ENCODE measurements at regions not wholly inside any gene's neighbourhood (a gene's known extent, or its start where the extent isn't known, plus 50 kb on each side); places are given as distances from the start of the nearest gene placed in this dataset.
"Not testable (repeated sequence)": the region's sequence is repeated elsewhere in the genome, so short reads cannot be mapped to it uniquely, and the experiment has no call there.

GRCh38 chr12:13336216-13336615, 139.7 kb downstream of the EMP1 start:
- no peak for TF ChIP-seq CTCF (IDR thresholded peaks at IDR 0.05)
- Histone ChIP-seq H3K27ac (no peak overlapping the region), H3K36me3 (no peaks in the 10 kb centered on the region), H3K9me3 (peaks cover 0 to 9% of the 10 kb centered on the region in 2 donors), H3K27me3 (no peaks in the 10 kb centered on the region), H3K4me3 (no peak overlapping the region), H3K4me1 (no peaks in the 10 kb centered on the region)
- DNase-seq (ENCODE audit: low spot score): no peak

- no peak for TF ChIP-seq CTCF (IDR thresholded peaks at IDR 0.05)
- H3K4me3 ChIP-seq: no peak overlapping the region
- no peaks in the 10 kb centered on the region for H3K27me3 ChIP-seq
- peaks cover 0 to 9% of the 10 kb centered on the region in 2 donors for H3K9me3 ChIP-seq
- H3K4me1 ChIP-seq: no peaks in the 10 kb centered on the region
- no peak for DNase-seq (ENCODE audit: low spot score)
- no peak overlapping the region for H3K27ac ChIP-seq
- no peaks in the 10 kb centered on the region for H3K36me3 ChIP-seq
Observed at GRCh38 chr12:13328535-13328934, 132.0 kb downstream of the EMP1 start.

GRCh38 chr12:13326076-13326475, 129.6 kb downstream of the EMP1 start:
- Histone ChIP-seq H3K36me3 (no peaks in the 10 kb centered on the region), H3K4me3 (no peak overlapping the region)

GRCh38 chr12:13325037-13325436, 128.5 kb downstream of the EMP1 start:
- not testable (repeated sequence) for H3K9me3 ChIP-seq

More at GRCh38 chr12:13326076-13326475, 129.6 kb downstream of the EMP1 start:
- Histone ChIP-seq H3K9me3 (no peaks in the 10 kb centered on the region), H3K4me1 (no peaks in the 10 kb centered on the region), H3K27me3 (no peaks in the 10 kb centered on the region), H3K27ac (no peak overlapping the region)
- no peak for TF ChIP-seq CTCF (IDR thresholded peaks at IDR 0.05)
- DNase-seq (ENCODE audit: low spot score): no peak

GRCh38 chr12:13318231-13319015, 121.9 kb downstream of the EMP1 start:
- DNase-seq (ENCODE audit: low spot score): no peak
- Histone ChIP-seq H3K27ac (no peak overlapping the region), H3K36me3 (no peaks in the 10 kb centered on the region), H3K4me3 (no peak overlapping the region), H3K4me1 (no peaks in the 10 kb centered on the region), H3K9me3 (peaks cover 0 to 10% of the 10 kb centered on the region in 2 donors), H3K27me3 (no peaks in the 10 kb centered on the region)
- TF ChIP-seq CTCF (IDR thresholded peaks at IDR 0.05): no peak

More at GRCh38 chr12:13325037-13325436, 128.5 kb downstream of the EMP1 start:
- not testable (repeated sequence) for DNase-seq (ENCODE audit: low spot score); H3K27me3 ChIP-seq; H3K27ac ChIP-seq; H3K4me3 ChIP-seq; H3K4me1 ChIP-seq; H3K36me3 ChIP-seq

GRCh38 chr12:13316587-13317246, 120.2 kb downstream of the EMP1 start:
- no peak overlapping the region for H3K27ac ChIP-seq
- TF ChIP-seq CTCF (IDR thresholded peaks at IDR 0.05): no peak
- H3K9me3 ChIP-seq: peaks cover 0 to 10% of the 10 kb centered on the region in 2 donors
- H3K4me3 ChIP-seq: no peak overlapping the region
- H3K4me1 ChIP-seq: no peaks in the 10 kb centered on the region
- no peak for DNase-seq (ENCODE audit: low spot score)
- no peaks in the 10 kb centered on the region for H3K27me3 ChIP-seq
- H3K36me3 ChIP-seq: no peaks in the 10 kb centered on the region

All from right atrium auricular region (tissue), 2 donors.